ENCODE measurements at regions not wholly inside any gene's neighbourhood (a gene's known extent, or its start where the extent isn't known, plus 50 kb on each side); places are given as distances from the start of the nearest gene placed in this dataset.

DNA sequence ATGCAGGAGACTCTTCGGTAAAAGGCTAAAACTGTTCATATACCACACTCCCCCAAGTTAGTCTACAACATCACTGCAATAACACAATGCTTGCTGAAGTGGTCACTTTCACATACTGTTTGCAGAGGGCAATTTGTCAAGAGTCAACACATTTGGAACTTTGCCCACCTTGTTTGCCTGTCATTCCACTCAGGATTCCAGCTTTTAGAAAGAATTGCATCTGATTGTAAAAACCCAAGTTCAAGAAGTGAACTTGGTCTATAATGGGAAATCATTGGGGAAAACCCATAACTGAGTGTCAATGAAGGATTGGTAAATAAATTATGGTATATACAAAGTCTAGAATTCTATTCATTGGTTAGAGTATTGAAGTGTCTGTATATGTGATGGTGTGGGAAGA is 120.5 kb downstream of the GADD45G start:
- POLR2A ChIA-PET = no interaction called here
- no peaks in the 10 kb centered on the region for H3K4me1 Mint-ChIP-seq (ENCODE audit: insufficient read depth, unreplicated experiment)
- H3K27ac Mint-ChIP-seq (ENCODE audit: low read depth, unreplicated experiment) = no peak overlapping the region
- no peak for DNase-seq (ENCODE audit: unreplicated experiment)
- CTCF ChIA-PET = interaction anchor here (0.5 to 1.2 kb wide), 2 partner anchors 11 to 175 kb away, joined by 3 read pairs; no protein-coding TSS in a partner anchor
- H3K27me3 Mint-ChIP-seq (ENCODE audit: insufficient read depth, unreplicated experiment) = no peaks in the 10 kb centered on the region
- TF ChIP-seq, protein P1, sequence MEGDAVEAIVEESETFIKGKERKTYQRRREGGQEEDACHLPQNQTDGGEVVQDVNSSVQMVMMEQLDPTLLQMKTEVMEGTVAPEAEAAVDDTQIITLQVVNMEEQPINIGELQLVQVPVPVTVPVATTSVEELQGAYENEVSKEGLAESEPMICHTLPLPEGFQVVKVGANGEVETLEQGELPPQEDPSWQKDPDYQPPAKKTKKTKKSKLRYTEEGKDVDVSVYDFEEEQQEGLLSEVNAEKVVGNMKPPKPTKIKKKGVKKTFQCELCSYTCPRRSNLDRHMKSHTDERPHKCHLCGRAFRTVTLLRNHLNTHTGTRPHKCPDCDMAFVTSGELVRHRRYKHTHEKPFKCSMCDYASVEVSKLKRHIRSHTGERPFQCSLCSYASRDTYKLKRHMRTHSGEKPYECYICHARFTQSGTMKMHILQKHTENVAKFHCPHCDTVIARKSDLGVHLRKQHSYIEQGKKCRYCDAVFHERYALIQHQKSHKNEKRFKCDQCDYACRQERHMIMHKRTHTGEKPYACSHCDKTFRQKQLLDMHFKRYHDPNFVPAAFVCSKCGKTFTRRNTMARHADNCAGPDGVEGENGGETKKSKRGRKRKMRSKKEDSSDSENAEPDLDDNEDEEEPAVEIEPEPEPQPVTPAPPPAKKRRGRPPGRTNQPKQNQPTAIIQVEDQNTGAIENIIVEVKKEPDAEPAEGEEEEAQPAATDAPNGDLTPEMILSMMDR (IDR thresholded peaks at IDR 0.05; ENCODE audit: unreplicated experiment) = no peak
- H3K9me3 Mint-ChIP-seq (ENCODE audit: unreplicated experiment) = no peaks in the 10 kb centered on the region
- intact Hi-C loops (cut with micrococcal nuclease) = no loop called here
- BruUV-seq (replicated peaks) = no TSS peak
- H3K36me3 Mint-ChIP-seq (ENCODE audit: insufficient read depth, unreplicated experiment) = no peaks in the 10 kb centered on the region
- no peak overlapping the region for H3K4me3 Mint-ChIP-seq (ENCODE audit: unreplicated experiment)

GRCh38 chr9:89729954-89730530 is 125.2 kb downstream of the GADD45G start:
- no peaks in the 10 kb centered on the region for H3K4me1 Mint-ChIP-seq (ENCODE audit: insufficient read depth, unreplicated experiment)
- TF ChIP-seq, protein P1 (IDR thresholded peaks at IDR 0.05; ENCODE audit: unreplicated experiment) = no peak
- CTCF ChIA-PET = no interaction called here

GRCh38 chr9:89730715-89731114 is 125.9 kb downstream of the GADD45G start:
- Mint-ChIP-seq H3K9me3 (ENCODE audit: unreplicated experiment) (no peaks in the 10 kb centered on the region), H3K27ac (ENCODE audit: low read depth, unreplicated experiment) (no peak overlapping the region), H3K27me3 (ENCODE audit: insufficient read depth, unreplicated experiment) (no peaks in the 10 kb centered on the region), H3K4me3 (ENCODE audit: unreplicated experiment) (no peak overlapping the region), H3K36me3 (ENCODE audit: insufficient read depth, unreplicated experiment) (no peaks in the 10 kb centered on the region), H3K4me1 (ENCODE audit: insufficient read depth, unreplicated experiment) (no peaks in the 10 kb centered on the region)
- DNase-seq (ENCODE audit: unreplicated experiment) = no peak
- intact Hi-C loops (cut with micrococcal nuclease) = no loop called here
- POLR2A ChIA-PET = interaction anchor here (0.8 kb wide), 1 partner anchor 39 kb away, joined by 3 read pairs; no protein-coding TSS in a partner anchor
- TF ChIP-seq, protein P1 (IDR thresholded peaks at IDR 0.05; ENCODE audit: unreplicated experiment) = no peak
- BruUV-seq (replicated peaks) = no TSS peak
- CTCF ChIA-PET = no interaction called here

More at GRCh38 chr9:89729954-89730530, 125.2 kb downstream of the GADD45G start:
- intact Hi-C loops (cut with micrococcal nuclease) = no loop called here
- no peak for DNase-seq (ENCODE audit: unreplicated experiment)
- BruUV-seq (replicated peaks) = no TSS peak
- Mint-ChIP-seq H3K9me3 (ENCODE audit: unreplicated experiment) (no peaks in the 10 kb centered on the region), H3K27me3 (ENCODE audit: insufficient read depth, unreplicated experiment) (no peaks in the 10 kb centered on the region), H3K36me3 (ENCODE audit: insufficient read depth, unreplicated experiment) (no peaks in the 10 kb centered on the region), H3K27ac (ENCODE audit: low read depth, unreplicated experiment) (no peak overlapping the region), H3K4me3 (ENCODE audit: unreplicated experiment) (no peak overlapping the region)
- POLR2A ChIA-PET = no interaction called here

DNA sequence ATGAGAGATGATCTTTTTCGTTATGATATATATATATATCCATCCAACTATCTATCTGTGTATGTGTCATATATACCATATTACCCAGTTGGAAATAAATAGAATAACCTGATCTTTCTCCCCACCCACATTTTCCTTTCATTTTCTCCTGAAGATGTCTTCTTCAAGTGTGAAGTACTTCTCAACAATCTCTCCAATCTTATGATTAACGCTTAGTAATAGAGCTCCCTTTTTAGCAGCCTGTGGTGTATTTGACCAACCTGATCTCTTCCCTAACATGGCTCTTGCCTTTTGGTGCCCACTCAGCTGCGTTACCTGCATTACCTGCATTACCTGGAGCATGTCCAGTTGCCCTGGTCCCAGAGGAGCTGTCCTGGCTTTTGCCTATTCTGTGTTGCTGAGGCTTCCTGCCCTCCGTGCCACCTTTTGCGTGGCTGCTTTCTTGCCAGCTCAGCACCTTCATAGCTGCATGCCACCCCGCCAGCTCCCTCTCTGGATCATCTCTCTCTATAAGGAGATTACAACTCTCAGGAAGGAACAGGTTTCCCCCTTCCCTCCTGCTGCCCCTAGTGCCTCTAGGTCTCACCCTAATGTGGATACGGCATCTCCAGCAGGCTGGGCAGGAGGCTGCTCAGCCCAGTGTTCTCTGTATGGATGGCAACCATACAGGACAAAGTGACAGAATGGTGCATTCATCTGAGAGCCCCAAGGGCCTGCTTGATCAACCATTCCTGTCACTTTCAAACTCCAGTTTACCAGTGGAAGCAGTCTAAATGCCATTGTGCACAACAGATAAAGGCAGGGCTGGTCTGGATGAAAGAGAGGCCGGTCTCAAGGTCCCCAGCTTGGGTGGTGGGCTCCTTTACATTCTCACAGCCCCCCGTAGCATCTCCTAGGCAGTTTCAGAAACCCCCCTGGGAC is 126.7 kb downstream of the GADD45G start:
- DNase-seq (ENCODE audit: unreplicated experiment) = no peak
- no peaks in the 10 kb centered on the region for H3K36me3 Mint-ChIP-seq (ENCODE audit: insufficient read depth, unreplicated experiment)
- intact Hi-C loops (cut with micrococcal nuclease) = no loop called here
- H3K9me3 Mint-ChIP-seq (ENCODE audit: unreplicated experiment) = no peaks in the 10 kb centered on the region
- no peaks in the 10 kb centered on the region for H3K4me1 Mint-ChIP-seq (ENCODE audit: insufficient read depth, unreplicated experiment)
- CTCF ChIA-PET = interaction anchor here (0.9 kb wide), 1 partner anchor 29 kb away, joined by 3 read pairs; no protein-coding TSS in a partner anchor
- no peak overlapping the region for H3K27ac Mint-ChIP-seq (ENCODE audit: low read depth, unreplicated experiment)
- no TSS peak for BruUV-seq (replicated peaks)
- TF ChIP-seq, protein P1 (IDR thresholded peaks at IDR 0.05; ENCODE audit: unreplicated experiment) = no peak
- H3K27me3 Mint-ChIP-seq (ENCODE audit: insufficient read depth, unreplicated experiment) = no peaks in the 10 kb centered on the region
- no peak overlapping the region for H3K4me3 Mint-ChIP-seq (ENCODE audit: unreplicated experiment)
- POLR2A ChIA-PET = interaction anchor here (0.7 to 1.4 kb wide), 5 partner anchors 13 to 363 kb away, joined by 3 to 5 read pairs (median 3); partner anchors contain the start of gene GADD45G

Measured in MCF 10A (cell line).